Keratinocyte (primary cell): ENCODE measurements at regions not wholly inside any gene's neighbourhood (a gene's known extent, or its start where the extent isn't known, plus 50 kb on each side); places are given as distances from the start of the nearest gene placed in this dataset.

Source experiments
- DNase-seq: peaks from one replicate; pipeline ENCODE4 v3.0.0-alpha.2; 2011; ENCODE audit warnings: low read depth, missing footprints, low spot score
- FAIRE-seq: peaks from 2 replicates; lab custom pipeline; 2011; peaks lifted over from hg19 to GRCh38; lab: Jason Lieb, UNC
- H2AFZ ChIP-seq: 2 replicates; pipeline ENCODE4 v1.6.0; 2012; ENCODE audit warnings: low read length, control low read depth, inconsistent platforms; ENCODE audit not compliant: control insufficient read depth
- H3K27ac ChIP-seq: 2 replicates; pipeline ENCODE4 v1.5.1; 2011; ENCODE audit warnings: low read length; ENCODE audit not compliant: control insufficient read depth, insufficient read depth
- H3K27me3 ChIP-seq: 3 replicates; pipeline ENCODE4 v1.6.0; 2011; ENCODE audit warnings: low read length; ENCODE audit not compliant: control insufficient read depth, insufficient read depth; ENCODE audit errors: extremely low read depth
- H3K36me3 ChIP-seq, 2 experiments: 2 replicates in 1 of 2; 3 replicates in 1 of 2; pipeline ENCODE4 v1.5.1; 2011; ENCODE audit warnings: low read length in 2 of 2, mild to moderate bottlenecking in 1 of 2; ENCODE audit not compliant: control insufficient read depth in 2 of 2, insufficient read depth in 2 of 2; ENCODE audit errors: extremely low read depth in 1 of 2
- H3K4me1 ChIP-seq: 3 replicates; pipeline ENCODE4 v1.5.1; 2011; ENCODE audit warnings: low read length; ENCODE audit not compliant: control insufficient read depth, insufficient read depth; ENCODE audit errors: extremely low read depth
- H3K4me2 ChIP-seq: 3 replicates; pipeline ENCODE4 v1.6.0; 2011; ENCODE audit warnings: low read depth, low read length; ENCODE audit not compliant: control insufficient read depth, insufficient read depth; ENCODE audit errors: extremely low read depth
- H3K4me3 ChIP-seq, 3 experiments: fragments of 200-600 bp in 1 of 3; sonication (generic) in 1 of 3; 2 replicates in 2 of 3; 3 replicates in 1 of 3; pipeline ENCODE4 v1.5.1; 2011 to 2016; ENCODE audit warnings: low read length in 3 of 3, mild to moderate bottlenecking in 3 of 3, control low read depth in 2 of 3, inconsistent platforms in 1 of 3, low read depth in 1 of 3, mixed read lengths in 1 of 3, mixed run types in 1 of 3, moderate library complexity in 1 of 3; ENCODE audit not compliant: control insufficient read depth in 2 of 3, insufficient read depth in 2 of 3; ENCODE audit errors: extremely low read depth in 1 of 3
- H3K79me2 ChIP-seq: 2 replicates; pipeline ENCODE4 v1.6.0; 2012; ENCODE audit warnings: low read length; ENCODE audit not compliant: control insufficient read depth, insufficient read depth
- H3K9ac ChIP-seq: 3 replicates; pipeline ENCODE4 v1.6.0; 2011; ENCODE audit warnings: low read length; ENCODE audit not compliant: control insufficient read depth, insufficient read depth; ENCODE audit errors: extremely low read depth
- H3K9me1 ChIP-seq: 3 replicates; pipeline ENCODE4 v1.6.0; 2011; ENCODE audit warnings: low read length; ENCODE audit not compliant: control insufficient read depth, insufficient read depth; ENCODE audit errors: extremely low read depth
- H3K9me3 ChIP-seq: 2 replicates; pipeline ENCODE4 v1.5.1; 2012; ENCODE audit warnings: low read depth, low read length; ENCODE audit not compliant: control insufficient read depth
- H4K20me1 ChIP-seq: 3 replicates; pipeline ENCODE4 v1.6.0; 2011; ENCODE audit warnings: low read length; ENCODE audit not compliant: control insufficient read depth, insufficient read depth; ENCODE audit errors: extremely low read depth
- EZH2 ChIP-seq: IDR thresholded peaks from one replicate; pipeline ENCODE4 v1.6.1; 2012; ENCODE audit warnings: inconsistent platforms, mild to moderate bottlenecking, low read length, moderate library complexity
- dilution Hi-C: fragments of 300-500 bp; cut with MboI; formaldehyde crosslinking; loops from one replicate; pipeline ENCODE4 v1.7.0; 2020; ENCODE audit warnings: low sequenced_read_pairs; ENCODE audit not compliant: extremely low pct_ligation_motif_present
- TF ChIP-seq, protein P1 (sequence below), 3 experiments: IDR thresholded peaks in 1 of 3; conservative IDR thresholded peaks in 1 of 3; optimal IDR thresholded peaks in 1 of 3; 2 replicates in 2 of 3; 3 replicates in 1 of 3; pipeline versions ENCODE3 to v1.5.1; 2011; ENCODE audit warnings: low read length in 3 of 3, mild to moderate bottlenecking in 3 of 3, moderate library complexity in 2 of 3, control low read depth in 1 of 3, inconsistent platforms in 1 of 3; ENCODE audit not compliant: insufficient read depth in 2 of 3; ENCODE audit errors: extremely low read depth in 1 of 3

DNA sequence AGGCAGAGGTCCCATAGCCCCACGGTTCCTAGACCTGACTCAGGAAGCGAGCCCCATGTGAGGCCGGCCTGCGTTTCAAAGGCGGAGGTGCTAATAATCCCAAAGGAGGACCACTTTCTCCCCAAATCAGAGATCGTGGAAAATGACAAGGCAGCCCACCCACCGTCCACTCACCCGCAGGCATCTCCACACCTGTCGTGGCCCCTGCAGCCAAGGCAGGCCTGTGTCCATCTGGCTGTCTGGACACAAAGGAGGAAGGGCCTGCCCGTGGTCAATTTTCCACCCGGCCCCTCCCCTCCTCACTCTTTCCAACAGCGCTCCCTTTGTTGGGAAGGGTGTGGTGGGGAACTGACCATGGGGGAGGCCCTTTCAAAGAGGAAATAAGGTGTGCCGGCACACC is 125.3 kb upstream of the TMEM132D start:
- H3K4me1 ChIP-seq = no peaks in the 10 kb centered on the region
- no peak for DNase-seq
- H2AFZ ChIP-seq = no peak overlapping the region
- dilution Hi-C loops = loop anchor here (25.0 kb wide), 1 partner anchor 308 kb away; the partner anchor contains the start of gene PIWIL1
- TF ChIP-seq, protein P1, sequence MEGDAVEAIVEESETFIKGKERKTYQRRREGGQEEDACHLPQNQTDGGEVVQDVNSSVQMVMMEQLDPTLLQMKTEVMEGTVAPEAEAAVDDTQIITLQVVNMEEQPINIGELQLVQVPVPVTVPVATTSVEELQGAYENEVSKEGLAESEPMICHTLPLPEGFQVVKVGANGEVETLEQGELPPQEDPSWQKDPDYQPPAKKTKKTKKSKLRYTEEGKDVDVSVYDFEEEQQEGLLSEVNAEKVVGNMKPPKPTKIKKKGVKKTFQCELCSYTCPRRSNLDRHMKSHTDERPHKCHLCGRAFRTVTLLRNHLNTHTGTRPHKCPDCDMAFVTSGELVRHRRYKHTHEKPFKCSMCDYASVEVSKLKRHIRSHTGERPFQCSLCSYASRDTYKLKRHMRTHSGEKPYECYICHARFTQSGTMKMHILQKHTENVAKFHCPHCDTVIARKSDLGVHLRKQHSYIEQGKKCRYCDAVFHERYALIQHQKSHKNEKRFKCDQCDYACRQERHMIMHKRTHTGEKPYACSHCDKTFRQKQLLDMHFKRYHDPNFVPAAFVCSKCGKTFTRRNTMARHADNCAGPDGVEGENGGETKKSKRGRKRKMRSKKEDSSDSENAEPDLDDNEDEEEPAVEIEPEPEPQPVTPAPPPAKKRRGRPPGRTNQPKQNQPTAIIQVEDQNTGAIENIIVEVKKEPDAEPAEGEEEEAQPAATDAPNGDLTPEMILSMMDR (optimal IDR thresholded peaks at IDR 0.05 in 1 of 3, IDR thresholded peaks at IDR 0.05 in 1 of 3, conservative IDR thresholded peaks at IDR 0.05 in 1 of 3; ENCODE audit: extremely low read depth in 1 of 3, insufficient read depth in 2 of 3, low read length in 3 of 3) = no peak
- TF ChIP-seq EZH2 = no peak
- no peak for FAIRE-seq
- no peak overlapping the region for H3K4me3 ChIP-seq
- H3K4me2 ChIP-seq = no peak overlapping the region
- H3K79me2 ChIP-seq = no peaks in the 10 kb centered on the region
- H3K27me3 ChIP-seq = no peaks in the 10 kb centered on the region
- no peaks in the 10 kb centered on the region for H3K9me3 ChIP-seq
- H4K20me1 ChIP-seq = no peaks in the 10 kb centered on the region
- H3K27ac ChIP-seq = no peak overlapping the region
- H3K9me1 ChIP-seq = no peaks in the 10 kb centered on the region
- H3K9ac ChIP-seq = no peak overlapping the region
- H3K36me3 ChIP-seq = no peaks in the 10 kb centered on the region

DNA sequence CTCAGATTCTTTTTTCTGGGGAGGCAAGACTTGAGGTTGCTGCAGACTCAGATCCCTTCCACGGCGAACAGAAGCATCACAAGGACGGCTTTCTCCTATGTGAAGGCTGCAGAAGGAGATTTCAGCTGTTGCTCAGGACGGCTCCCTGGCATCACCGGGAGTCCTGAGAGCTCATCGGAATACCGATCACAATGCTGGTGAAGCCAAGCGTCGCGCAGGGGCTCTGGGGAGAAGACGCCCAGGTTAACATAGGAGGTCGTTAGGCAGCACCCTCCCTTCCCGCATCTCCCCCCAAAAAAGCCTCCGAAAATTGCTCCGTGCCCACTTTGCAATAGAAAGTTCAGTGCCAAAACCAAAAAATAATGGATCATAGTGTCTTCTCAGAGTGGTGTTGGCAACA is 127.2 kb upstream of the TMEM132D start:
- no peak for FAIRE-seq
- dilution Hi-C loops = loop anchor here (25.0 kb wide), 1 partner anchor 306 kb away; the partner anchor contains the start of gene PIWIL1
- Histone ChIP-seq H3K9ac (no peak overlapping the region), H3K4me3 (no peak overlapping the region), H4K20me1 (no peaks in the 10 kb centered on the region), H3K79me2 (no peaks in the 10 kb centered on the region), H3K9me1 (no peaks in the 10 kb centered on the region), H3K9me3 (no peaks in the 10 kb centered on the region), H3K27ac (no peak overlapping the region), H3K4me2 (no peak overlapping the region), H2AFZ (no peak overlapping the region), H3K36me3 (no peaks in the 10 kb centered on the region), H3K27me3 (no peaks in the 10 kb centered on the region), H3K4me1 (no peaks in the 10 kb centered on the region)
- TF ChIP-seq, protein P1 (optimal IDR thresholded peaks at IDR 0.05 in 1 of 3, IDR thresholded peaks at IDR 0.05 in 1 of 3, conservative IDR thresholded peaks at IDR 0.05 in 1 of 3; ENCODE audit: extremely low read depth in 1 of 3, insufficient read depth in 2 of 3, low read length in 3 of 3) = no peak
- no peak for TF ChIP-seq EZH2
- DNase-seq = no peak
